ENCODE measurements at regions not wholly inside any gene's neighbourhood (a gene's known extent, or its start where the extent isn't known, plus 50 kb on each side); places are given as distances from the start of the nearest gene placed in this dataset.

DNA sequence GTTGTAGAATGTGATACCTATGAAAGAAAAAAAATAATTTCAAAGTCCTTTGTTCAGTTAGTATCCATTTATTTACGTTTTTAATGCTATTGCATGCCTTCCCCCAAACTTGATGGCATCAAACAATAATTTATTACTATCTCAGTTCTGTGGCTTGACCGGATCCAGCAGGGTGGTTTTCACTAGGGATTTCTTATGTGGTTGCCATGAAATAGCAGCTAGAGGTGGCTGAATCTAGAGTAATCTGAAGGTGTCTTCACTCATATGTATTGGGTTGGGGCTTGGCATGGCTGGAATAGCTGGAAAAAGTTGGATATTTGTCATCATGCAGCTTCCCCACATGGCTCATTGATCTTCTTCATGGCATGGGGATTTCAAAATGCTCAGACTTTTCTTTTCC, 619.3 kb upstream of the ZNF608 start:
- TF ChIP-seq, protein P1, sequence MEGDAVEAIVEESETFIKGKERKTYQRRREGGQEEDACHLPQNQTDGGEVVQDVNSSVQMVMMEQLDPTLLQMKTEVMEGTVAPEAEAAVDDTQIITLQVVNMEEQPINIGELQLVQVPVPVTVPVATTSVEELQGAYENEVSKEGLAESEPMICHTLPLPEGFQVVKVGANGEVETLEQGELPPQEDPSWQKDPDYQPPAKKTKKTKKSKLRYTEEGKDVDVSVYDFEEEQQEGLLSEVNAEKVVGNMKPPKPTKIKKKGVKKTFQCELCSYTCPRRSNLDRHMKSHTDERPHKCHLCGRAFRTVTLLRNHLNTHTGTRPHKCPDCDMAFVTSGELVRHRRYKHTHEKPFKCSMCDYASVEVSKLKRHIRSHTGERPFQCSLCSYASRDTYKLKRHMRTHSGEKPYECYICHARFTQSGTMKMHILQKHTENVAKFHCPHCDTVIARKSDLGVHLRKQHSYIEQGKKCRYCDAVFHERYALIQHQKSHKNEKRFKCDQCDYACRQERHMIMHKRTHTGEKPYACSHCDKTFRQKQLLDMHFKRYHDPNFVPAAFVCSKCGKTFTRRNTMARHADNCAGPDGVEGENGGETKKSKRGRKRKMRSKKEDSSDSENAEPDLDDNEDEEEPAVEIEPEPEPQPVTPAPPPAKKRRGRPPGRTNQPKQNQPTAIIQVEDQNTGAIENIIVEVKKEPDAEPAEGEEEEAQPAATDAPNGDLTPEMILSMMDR (IDR thresholded peaks at IDR 0.05): no peak
- no peak for TF ChIP-seq RAD21 (conservative IDR thresholded peaks at IDR 0.05 in 1 of 2, IDR thresholded peaks at IDR 0.05 in 1 of 2)
- TF ChIP-seq, protein P2, sequence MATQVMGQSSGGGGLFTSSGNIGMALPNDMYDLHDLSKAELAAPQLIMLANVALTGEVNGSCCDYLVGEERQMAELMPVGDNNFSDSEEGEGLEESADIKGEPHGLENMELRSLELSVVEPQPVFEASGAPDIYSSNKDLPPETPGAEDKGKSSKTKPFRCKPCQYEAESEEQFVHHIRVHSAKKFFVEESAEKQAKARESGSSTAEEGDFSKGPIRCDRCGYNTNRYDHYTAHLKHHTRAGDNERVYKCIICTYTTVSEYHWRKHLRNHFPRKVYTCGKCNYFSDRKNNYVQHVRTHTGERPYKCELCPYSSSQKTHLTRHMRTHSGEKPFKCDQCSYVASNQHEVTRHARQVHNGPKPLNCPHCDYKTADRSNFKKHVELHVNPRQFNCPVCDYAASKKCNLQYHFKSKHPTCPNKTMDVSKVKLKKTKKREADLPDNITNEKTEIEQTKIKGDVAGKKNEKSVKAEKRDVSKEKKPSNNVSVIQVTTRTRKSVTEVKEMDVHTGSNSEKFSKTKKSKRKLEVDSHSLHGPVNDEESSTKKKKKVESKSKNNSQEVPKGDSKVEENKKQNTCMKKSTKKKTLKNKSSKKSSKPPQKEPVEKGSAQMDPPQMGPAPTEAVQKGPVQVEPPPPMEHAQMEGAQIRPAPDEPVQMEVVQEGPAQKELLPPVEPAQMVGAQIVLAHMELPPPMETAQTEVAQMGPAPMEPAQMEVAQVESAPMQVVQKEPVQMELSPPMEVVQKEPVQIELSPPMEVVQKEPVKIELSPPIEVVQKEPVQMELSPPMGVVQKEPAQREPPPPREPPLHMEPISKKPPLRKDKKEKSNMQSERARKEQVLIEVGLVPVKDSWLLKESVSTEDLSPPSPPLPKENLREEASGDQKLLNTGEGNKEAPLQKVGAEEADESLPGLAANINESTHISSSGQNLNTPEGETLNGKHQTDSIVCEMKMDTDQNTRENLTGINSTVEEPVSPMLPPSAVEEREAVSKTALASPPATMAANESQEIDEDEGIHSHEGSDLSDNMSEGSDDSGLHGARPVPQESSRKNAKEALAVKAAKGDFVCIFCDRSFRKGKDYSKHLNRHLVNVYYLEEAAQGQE (IDR thresholded peaks at IDR 0.05): no peak
- TF ChIP-seq GATA3 (IDR thresholded peaks at IDR 0.05; ENCODE audit: borderline replicate concordance): no peak
- no peak for TF ChIP-seq EP300 (IDR thresholded peaks at IDR 0.05)
- TF ChIP-seq ESRRA (IDR thresholded peaks at IDR 0.05; ENCODE audit: borderline replicate concordance, low read length): no peak
- no peak for TF ChIP-seq MAZ (IDR thresholded peaks at IDR 0.05; ENCODE audit: borderline replicate concordance, low read depth, low read length)
